CD14-positive monocyte (primary cell): ENCODE measurements at regions not wholly inside any gene's neighbourhood (a gene's known extent, or its start where the extent isn't known, plus 50 kb on each side); places are given as distances from the start of the nearest gene placed in this dataset.

ENCODE experiments used
- DNase-seq, 3 donors: peaks; one replicate each; pipeline ENCODE4 v3.0.0-alpha.2; 2011 to 2022
- H2AFZ ChIP-seq: 2 replicates; pipeline ENCODE4 v1.6.0; 2012; ENCODE audit warnings: mild to moderate bottlenecking, low read depth, low read length, inconsistent platforms; ENCODE audit not compliant: insufficient read depth, poor library complexity, severe bottlenecking
- H3K27ac ChIP-seq, 2 donors: 1 replicate in 1 of 2; 2 replicates in 1 of 2; pipeline ENCODE4 v1.5.1; 2012 to 2013; ENCODE audit warnings: low read length in 2 of 2, control low read depth in 1 of 2, inconsistent platforms in 1 of 2, low read depth in 1 of 2, mild to moderate bottlenecking in 1 of 2
- H3K27me3 ChIP-seq, 2 donors: one replicate each; pipeline versions ENCODE4 v1.6.0 to v1.6.1; 2011 to 2013; ENCODE audit warnings: low read length in 2 of 2; ENCODE audit not compliant: control insufficient read depth in 2 of 2, insufficient read depth in 2 of 2
- H3K36me3 ChIP-seq, 2 donors: replicated peaks in 1 of 2; 1 replicate in 1 of 2; 2 replicates in 1 of 2; pipeline versions ENCODE4 v1.5.1 to v1.6.1; 2012 to 2013; ENCODE audit warnings: low read length in 2 of 2, control low read depth in 1 of 2, inconsistent platforms in 1 of 2, mild to moderate bottlenecking in 1 of 2; ENCODE audit not compliant: insufficient read depth in 2 of 2, control insufficient read depth in 1 of 2
- H3K4me1 ChIP-seq, 2 donors: 1 replicate in 1 of 2; 2 replicates in 1 of 2; pipeline versions ENCODE4 v1.5.1 to v1.6.1; 2012 to 2013; ENCODE audit warnings: low read length in 2 of 2, control low read depth in 1 of 2, inconsistent platforms in 1 of 2, mild to moderate bottlenecking in 1 of 2, moderate library complexity in 1 of 2; ENCODE audit not compliant: insufficient read depth in 2 of 2, control insufficient read depth in 1 of 2
- H3K4me2 ChIP-seq: replicated peaks from 2 replicates; pipeline ENCODE3; 2012; ENCODE audit warnings: low read length, moderate library complexity, mild to moderate bottlenecking; ENCODE audit not compliant: poor library complexity, severe bottlenecking; ENCODE audit errors: extremely low read depth
- H3K4me3 ChIP-seq, 3 experiments: fragments of 200-600 bp in 1 of 3; sonication (generic) in 1 of 3; replicated peaks in 1 of 3; 1 replicate in 2 of 3; 2 replicates in 1 of 3; pipeline ENCODE4 v1.5.1; 2011 to 2013; ENCODE audit warnings: low read length in 3 of 3, mild to moderate bottlenecking in 3 of 3, control low read depth in 2 of 3, low read depth in 2 of 3, inconsistent platforms in 1 of 3, moderate library complexity in 1 of 3
- H3K79me2 ChIP-seq: 2 replicates; pipeline ENCODE4 v1.6.0; 2012; ENCODE audit warnings: mild to moderate bottlenecking, control low read depth, inconsistent platforms, low read length, moderate library complexity; ENCODE audit not compliant: insufficient read depth
- H3K9ac ChIP-seq: 2 replicates; pipeline ENCODE4 v1.6.0; 2017; ENCODE audit warnings: low read length, mild to moderate bottlenecking; ENCODE audit not compliant: insufficient read depth, poor library complexity, severe bottlenecking
- H3K9me3 ChIP-seq, 2 donors: replicated peaks in 1 of 2; 1 replicate in 1 of 2; 2 replicates in 1 of 2; pipeline versions ENCODE4 v1.5.1 to v1.6.1; 2012 to 2013; ENCODE audit warnings: low read length in 2 of 2, control low read depth in 1 of 2; ENCODE audit not compliant: control insufficient read depth in 1 of 2, insufficient read depth in 1 of 2
- H4K20me1 ChIP-seq: 2 replicates; pipeline ENCODE4 v1.6.0; 2012; ENCODE audit warnings: mild to moderate bottlenecking, low read length, control low read depth, moderate library complexity; ENCODE audit not compliant: insufficient read depth
- H3K27ac Mint-ChIP-seq, 7 donors: one replicate each; pipeline ENCODE4 v1.8.0; 2020; ENCODE audit warnings: mild to moderate bottlenecking in 7 of 7, mixed read lengths in 7 of 7, moderate library complexity in 6 of 7, inconsistent platforms in 2 of 7
- H3K27me3 Mint-ChIP-seq, 3 donors: one replicate each; pipeline ENCODE4 v1.8.0; 2021 to 2022; ENCODE audit warnings: low read depth in 3 of 3, mild to moderate bottlenecking in 3 of 3, mixed read lengths in 3 of 3, moderate library complexity in 3 of 3, inconsistent platforms in 1 of 3
- H3K36me3 Mint-ChIP-seq, 2 donors: one replicate each; pipeline ENCODE4 v1.8.0; 2020; ENCODE audit warnings: mixed read lengths in 2 of 2, inconsistent platforms in 1 of 2, mild to moderate bottlenecking in 1 of 2
- H3K4me1 Mint-ChIP-seq: one replicate; pipeline ENCODE4 v1.8.0; 2020; ENCODE audit warnings: mild to moderate bottlenecking, mixed read lengths
- H3K4me3 Mint-ChIP-seq, 2 donors: one replicate each; pipeline ENCODE4 v1.8.0; 2020; ENCODE audit warnings: mild to moderate bottlenecking in 2 of 2, mixed read lengths in 2 of 2, moderate library complexity in 1 of 2
- H3K9me3 Mint-ChIP-seq, 7 donors: one replicate each; pipeline ENCODE4 v1.8.0; 2020 to 2022; ENCODE audit warnings: mixed read lengths in 7 of 7, mild to moderate bottlenecking in 6 of 7, moderate library complexity in 6 of 7, inconsistent platforms in 2 of 7
- WGBS: methylation state at CpG from one replicate; pipeline ENCODE4 v1.1.5; 2013; ENCODE audit warnings: missing lambda C conversion rate; ENCODE audit not compliant: insufficient coverage; 5-methylcytosine and 5-hydroxymethylcytosine counted together
- intact Hi-C, 2 donors: fragments of 100-400 bp; cut with micrococcal nuclease; formaldehyde crosslinking; loops; one replicate each; pipeline versions ENCODE4 v1.15.0 to v1.15.1; 2023
- TF ChIP-seq, protein P1 (sequence below): fragments of 200-600 bp; IDR thresholded peaks from one replicate; pipeline ENCODE4 v1.8.0; 2022; ENCODE audit warnings: antibody characterized with exemption, mild to moderate bottlenecking

DNA sequence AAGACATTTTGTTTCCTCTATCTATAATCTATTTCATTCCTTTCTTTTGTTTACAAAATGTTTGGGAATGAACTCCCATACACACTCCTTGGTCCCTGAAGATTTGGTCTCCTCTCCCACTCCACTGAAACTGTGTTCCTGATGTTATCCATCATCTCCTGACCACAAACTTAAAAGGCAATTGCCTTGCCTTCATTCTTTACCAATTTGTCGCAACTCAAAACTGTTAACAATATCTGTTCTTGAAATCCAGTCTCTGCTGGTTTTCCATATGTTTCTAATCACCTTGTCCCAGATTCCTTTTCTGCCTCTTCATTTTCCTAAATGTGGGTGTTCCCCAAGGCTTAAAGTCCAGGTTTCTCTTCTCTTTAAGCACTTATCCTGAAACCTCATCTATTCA is 262.2 kb upstream of the TTC29 start:
- Histone ChIP-seq H3K36me3 (no peaks in the 10 kb centered on the region), H4K20me1 (no peaks in the 10 kb centered on the region), H3K27ac (no peak overlapping the region), H3K9me3 (no peaks in the 10 kb centered on the region), H3K4me2 (no peak overlapping the region), H3K27me3 (no peaks in the 10 kb centered on the region), H3K9ac (no peak overlapping the region), H2AFZ (no peak overlapping the region), H3K4me3 (no peak overlapping the region), H3K4me1 (no peaks in the 10 kb centered on the region), H3K79me2 (no peaks in the 10 kb centered on the region)
- 100% methylated on average over 1 of the region's 1 CpG for WGBS
- Mint-ChIP-seq H3K27ac (no peak overlapping the region), H3K27me3 (peaks cover 0 to 1% (median 0%) of the 10 kb centered on the region in 3 donors), H3K4me3 (no peak overlapping the region), H3K36me3 (no peaks in the 10 kb centered on the region), H3K4me1 (no peaks in the 10 kb centered on the region), H3K9me3 (peaks cover 0 to 3% (median 0%) of the 10 kb centered on the region in 7 donors)
- intact Hi-C loops = no loop called here
- TF ChIP-seq, protein P1, sequence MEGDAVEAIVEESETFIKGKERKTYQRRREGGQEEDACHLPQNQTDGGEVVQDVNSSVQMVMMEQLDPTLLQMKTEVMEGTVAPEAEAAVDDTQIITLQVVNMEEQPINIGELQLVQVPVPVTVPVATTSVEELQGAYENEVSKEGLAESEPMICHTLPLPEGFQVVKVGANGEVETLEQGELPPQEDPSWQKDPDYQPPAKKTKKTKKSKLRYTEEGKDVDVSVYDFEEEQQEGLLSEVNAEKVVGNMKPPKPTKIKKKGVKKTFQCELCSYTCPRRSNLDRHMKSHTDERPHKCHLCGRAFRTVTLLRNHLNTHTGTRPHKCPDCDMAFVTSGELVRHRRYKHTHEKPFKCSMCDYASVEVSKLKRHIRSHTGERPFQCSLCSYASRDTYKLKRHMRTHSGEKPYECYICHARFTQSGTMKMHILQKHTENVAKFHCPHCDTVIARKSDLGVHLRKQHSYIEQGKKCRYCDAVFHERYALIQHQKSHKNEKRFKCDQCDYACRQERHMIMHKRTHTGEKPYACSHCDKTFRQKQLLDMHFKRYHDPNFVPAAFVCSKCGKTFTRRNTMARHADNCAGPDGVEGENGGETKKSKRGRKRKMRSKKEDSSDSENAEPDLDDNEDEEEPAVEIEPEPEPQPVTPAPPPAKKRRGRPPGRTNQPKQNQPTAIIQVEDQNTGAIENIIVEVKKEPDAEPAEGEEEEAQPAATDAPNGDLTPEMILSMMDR = no peak
- no peak for DNase-seq

DNA sequence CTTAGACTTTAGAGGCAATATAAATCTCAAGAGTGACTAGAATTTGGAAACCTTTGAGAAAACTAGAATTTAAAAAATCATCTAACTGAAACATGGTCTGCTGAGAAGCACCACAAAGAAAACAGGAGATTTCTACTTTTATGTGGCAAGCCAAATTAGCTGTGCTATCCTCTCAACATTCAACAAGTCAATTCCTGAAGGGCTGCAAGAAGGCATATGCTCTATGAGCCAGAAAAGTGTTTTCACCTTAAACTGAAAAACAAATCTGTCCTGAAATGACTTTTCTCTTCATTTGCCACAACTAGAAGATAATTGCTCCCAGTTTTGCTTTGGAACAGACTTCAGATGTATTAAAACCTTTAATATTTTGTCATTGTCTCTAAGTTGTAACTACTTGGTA is 263.2 kb upstream of the EDNRA start:
- H3K27ac Mint-ChIP-seq = no peak overlapping the region
- TF ChIP-seq, protein P1 = no peak
- H3K4me1 Mint-ChIP-seq = no peaks in the 10 kb centered on the region
- H3K79me2 ChIP-seq = no peaks in the 10 kb centered on the region
- H3K36me3 ChIP-seq = no peaks in the 10 kb centered on the region
- H4K20me1 ChIP-seq = no peaks in the 10 kb centered on the region
- H3K9me3 Mint-ChIP-seq = peaks cover 0 to 8% (median 0%) of the 10 kb centered on the region in 7 donors
- no peak overlapping the region for H3K4me2 ChIP-seq
- H2AFZ ChIP-seq = no peak overlapping the region
- H3K27me3 ChIP-seq = no peaks in the 10 kb centered on the region
- H3K9ac ChIP-seq = no peak overlapping the region
- intact Hi-C loops = no loop called here
- peaks cover 0 to 3% of the 10 kb centered on the region in 2 donors for H3K9me3 ChIP-seq
- no peaks in the 10 kb centered on the region for H3K4me1 ChIP-seq
- no peak overlapping the region for H3K27ac ChIP-seq
- H3K36me3 Mint-ChIP-seq = no peaks in the 10 kb centered on the region
- no peaks in the 10 kb centered on the region for H3K27me3 Mint-ChIP-seq
- H3K4me3 Mint-ChIP-seq = no peak overlapping the region
- H3K4me3 ChIP-seq = no peak overlapping the region
- DNase-seq = no peak
